AG09309 (cell line): ENCODE measurements at regions not wholly inside any gene's neighbourhood (a gene's known extent, or its start where the extent isn't known, plus 50 kb on each side); places are given as distances from the start of the nearest gene placed in this dataset.

Source experiments
- DNase-seq: peaks from one replicate; pipeline ENCODE4 v3.0.0-alpha.2; 2010; ENCODE audit warnings: low read depth
- H3K4me3 ChIP-seq: 2 replicates; pipeline ENCODE4 v1.5.1; 2011; ENCODE audit warnings: mild to moderate bottlenecking, low read depth, low read length, moderate library complexity; ENCODE audit not compliant: control insufficient read depth
- TF ChIP-seq, protein P1 (sequence below): IDR thresholded peaks from 2 replicates; pipeline ENCODE4 v1.5.1; 2011; ENCODE audit warnings: mild to moderate bottlenecking, low read depth, low read length, inconsistent platforms; ENCODE audit not compliant: insufficient read depth, control insufficient read depth; ENCODE audit errors: missing control alignments

DNA sequence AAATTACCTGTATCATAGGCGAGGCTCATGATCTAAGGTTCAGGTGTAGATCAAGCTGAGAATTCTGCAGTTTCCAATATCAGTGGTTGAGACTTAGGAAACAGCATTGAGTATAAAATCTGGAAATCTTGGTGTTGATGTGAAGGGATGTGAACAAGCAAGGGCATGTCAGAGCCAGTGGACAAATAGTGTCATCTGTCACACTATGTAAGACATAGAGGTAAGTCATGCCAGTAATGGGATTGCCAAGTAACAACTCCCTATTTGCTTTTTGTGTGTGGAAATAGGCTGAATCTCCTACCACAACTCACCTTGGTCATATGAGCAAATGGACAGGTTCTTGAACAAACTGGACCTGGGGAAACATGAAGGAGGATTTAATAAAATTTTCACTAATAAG, 334.5 kb upstream of the EMCN start:
- H3K4me3 ChIP-seq = no peak overlapping the region
- DNase-seq = no peak
- TF ChIP-seq, protein P1, sequence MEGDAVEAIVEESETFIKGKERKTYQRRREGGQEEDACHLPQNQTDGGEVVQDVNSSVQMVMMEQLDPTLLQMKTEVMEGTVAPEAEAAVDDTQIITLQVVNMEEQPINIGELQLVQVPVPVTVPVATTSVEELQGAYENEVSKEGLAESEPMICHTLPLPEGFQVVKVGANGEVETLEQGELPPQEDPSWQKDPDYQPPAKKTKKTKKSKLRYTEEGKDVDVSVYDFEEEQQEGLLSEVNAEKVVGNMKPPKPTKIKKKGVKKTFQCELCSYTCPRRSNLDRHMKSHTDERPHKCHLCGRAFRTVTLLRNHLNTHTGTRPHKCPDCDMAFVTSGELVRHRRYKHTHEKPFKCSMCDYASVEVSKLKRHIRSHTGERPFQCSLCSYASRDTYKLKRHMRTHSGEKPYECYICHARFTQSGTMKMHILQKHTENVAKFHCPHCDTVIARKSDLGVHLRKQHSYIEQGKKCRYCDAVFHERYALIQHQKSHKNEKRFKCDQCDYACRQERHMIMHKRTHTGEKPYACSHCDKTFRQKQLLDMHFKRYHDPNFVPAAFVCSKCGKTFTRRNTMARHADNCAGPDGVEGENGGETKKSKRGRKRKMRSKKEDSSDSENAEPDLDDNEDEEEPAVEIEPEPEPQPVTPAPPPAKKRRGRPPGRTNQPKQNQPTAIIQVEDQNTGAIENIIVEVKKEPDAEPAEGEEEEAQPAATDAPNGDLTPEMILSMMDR = no peak

DNA sequence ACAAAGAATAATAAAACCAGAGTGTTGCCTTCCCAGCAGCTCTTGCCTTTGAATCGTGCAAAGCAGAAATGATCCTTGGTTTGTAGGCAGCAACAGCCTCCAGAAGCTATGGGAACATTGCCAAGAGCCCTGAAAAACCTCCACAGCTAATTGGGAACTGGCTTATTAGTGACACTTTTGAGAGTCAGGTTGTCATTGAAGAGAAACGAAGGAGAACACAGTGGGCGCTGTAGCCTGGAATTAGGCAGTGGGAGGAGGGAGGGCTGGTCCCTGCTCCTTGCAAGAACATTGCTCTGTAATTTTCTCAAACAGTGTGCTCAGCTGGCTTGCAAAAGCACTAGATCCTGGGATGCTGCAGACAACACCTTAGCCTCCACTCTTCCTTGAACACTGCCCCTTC, 331.5 kb upstream of the EMCN start:
- H3K4me3 ChIP-seq = no peak overlapping the region
- TF ChIP-seq, protein P1 = no peak
- DNase-seq = no peak

DNA sequence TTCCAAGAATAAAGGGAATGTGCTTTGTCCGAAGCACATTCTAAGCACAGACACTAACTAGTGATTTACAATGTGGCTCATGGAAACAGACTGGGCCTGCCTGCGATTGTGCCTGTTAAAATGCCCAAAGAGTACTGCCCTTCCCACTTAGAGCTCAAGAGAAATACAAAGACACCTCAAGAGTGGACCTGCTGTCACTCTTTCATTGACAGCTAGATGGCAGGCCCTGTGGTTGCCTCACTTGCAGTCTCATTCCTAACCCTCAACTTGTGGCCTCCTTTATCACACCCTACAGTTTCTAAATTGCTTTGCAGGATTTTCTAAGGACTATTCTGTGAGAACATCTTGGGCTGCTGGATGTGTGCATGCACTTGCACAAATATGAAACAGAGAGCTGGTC, 331.0 kb upstream of the EMCN start:
- H3K4me3 ChIP-seq = no peak overlapping the region
- no peak for DNase-seq
- TF ChIP-seq, protein P1 = no peak

DNA sequence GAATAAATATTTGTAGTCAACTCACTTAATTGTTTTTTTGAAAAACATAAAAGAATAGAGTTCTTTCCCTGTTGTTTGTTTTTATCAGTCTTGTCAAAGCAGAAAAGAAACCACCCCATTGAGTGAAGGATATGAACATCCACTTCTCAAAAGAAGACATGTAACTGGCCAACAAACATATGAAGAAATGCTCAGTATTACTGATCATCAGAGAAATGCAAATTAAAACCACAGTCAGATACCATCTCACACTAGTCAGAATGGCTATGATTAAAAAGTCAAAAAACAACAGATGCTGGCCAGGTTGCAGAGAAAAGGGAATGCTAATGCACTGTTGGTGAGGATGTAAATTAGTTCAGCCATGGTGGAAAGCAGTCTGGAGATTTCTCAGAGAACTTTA, 326.1 kb upstream of the EMCN start:
- TF ChIP-seq, protein P1 = no peak
- DNase-seq = no peak
- H3K4me3 ChIP-seq = no peak overlapping the region

DNA sequence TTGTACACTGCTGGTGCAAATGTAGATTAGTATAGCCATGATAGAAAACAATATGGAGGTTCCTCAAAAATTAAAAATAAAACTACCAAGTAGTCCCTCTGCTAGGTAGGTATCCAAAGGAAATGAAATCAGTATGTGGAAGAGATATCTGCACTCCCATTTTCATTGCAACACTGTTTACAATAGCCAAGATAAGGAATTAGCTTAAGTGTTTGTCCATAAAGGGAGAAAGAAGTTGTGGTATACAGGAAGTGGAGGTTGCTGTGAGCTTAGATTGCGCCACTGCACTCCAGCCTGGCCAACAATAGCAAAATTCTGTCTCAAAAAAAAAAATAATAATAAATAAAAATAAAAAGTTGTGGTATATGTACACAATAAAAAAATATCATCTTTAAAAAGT, 325.0 kb upstream of the EMCN start:
- DNase-seq = no peak
- no peak overlapping the region for H3K4me3 ChIP-seq
- TF ChIP-seq, protein P1 = no peak

DNA sequence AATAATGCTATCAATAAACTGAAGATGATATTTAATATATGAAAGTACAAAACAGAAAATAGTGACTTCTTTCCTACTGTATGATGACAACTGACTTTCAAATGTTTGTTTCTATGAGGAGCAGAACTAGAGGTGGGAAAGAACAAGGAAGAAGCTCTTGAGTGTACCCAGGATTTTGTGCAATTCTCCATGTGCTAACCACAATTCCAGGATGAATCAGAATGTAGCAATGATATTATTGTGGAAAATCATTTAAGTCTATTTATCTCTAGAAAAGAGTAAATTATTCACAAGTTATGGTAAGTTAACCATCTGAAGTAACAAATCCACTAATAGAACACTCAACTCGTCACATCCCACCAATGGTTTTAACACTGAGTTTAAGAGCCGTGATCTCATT, 324.1 kb upstream of the EMCN start:
- H3K4me3 ChIP-seq = no peak overlapping the region
- DNase-seq = no peak
- TF ChIP-seq, protein P1 = no peak

DNA sequence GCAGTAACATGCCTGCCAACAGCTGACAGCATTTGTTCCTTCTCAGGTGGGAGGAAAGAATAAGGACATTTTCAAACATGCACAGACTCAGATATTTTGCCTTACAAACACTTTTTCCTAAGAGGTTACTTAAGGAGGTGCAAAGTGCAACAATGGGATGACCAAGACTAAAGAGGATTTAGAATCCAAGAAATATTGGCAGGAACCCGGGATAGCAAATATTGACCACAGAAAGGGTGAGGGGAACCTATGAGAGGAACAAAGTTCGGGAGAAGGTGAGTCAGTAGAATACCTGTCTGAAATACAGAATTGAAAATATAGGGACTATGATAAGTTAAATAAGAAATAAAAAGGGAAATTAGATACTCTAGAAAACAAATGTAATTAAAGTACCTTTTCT, 321.9 kb upstream of the EMCN start:
- DNase-seq = no peak

More for the DNA sequence above, 321.9 kb upstream of the EMCN start:
- H3K4me3 ChIP-seq = no peak overlapping the region
- TF ChIP-seq, protein P1 = no peak
